GM19328 (cell line): ENCODE measurements at regions not wholly inside any gene's neighbourhood (a gene's known extent, or its start where the extent isn't known, plus 50 kb on each side); places are given as distances from the start of the nearest gene placed in this dataset.

Source experiments
- ATAC-seq: cut with Tn5 transposase; IDR thresholded peaks from one replicate; pipeline ENCODE4 v1.9.1; 2021; ENCODE audit warnings: mild to moderate bottlenecking, moderate library complexity; ENCODE audit not compliant: unreplicated experiment

DNA sequence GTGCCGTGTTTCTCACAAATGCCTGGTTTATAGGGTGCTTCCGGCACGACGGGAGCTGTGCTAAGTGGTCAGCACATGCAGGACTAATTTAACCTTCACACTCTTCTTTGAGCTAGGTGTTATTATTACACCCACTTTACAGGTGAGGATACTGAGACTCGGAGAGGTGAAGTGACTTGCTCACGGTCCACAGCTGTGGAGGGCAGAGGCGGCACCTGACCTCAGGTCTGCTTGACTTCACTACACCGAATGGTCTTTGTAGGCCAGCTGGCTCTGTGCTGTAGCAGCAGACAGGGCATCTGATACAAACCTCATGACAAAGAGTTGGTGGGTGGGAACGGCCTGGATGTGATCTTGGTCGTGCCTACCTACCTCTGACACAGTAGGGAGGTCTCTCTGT, 102.0 kb upstream of the BOD1 start:
- ATAC-seq, result no peak

- ATAC-seq, result no peak
Observed at GRCh38 chr5:173719731-173720082, 103.3 kb upstream of the BOD1 start.

- ATAC-seq, result no peak
Observed at GRCh38 chr5:173720286-173720952, 104.0 kb upstream of the BOD1 start.

DNA sequence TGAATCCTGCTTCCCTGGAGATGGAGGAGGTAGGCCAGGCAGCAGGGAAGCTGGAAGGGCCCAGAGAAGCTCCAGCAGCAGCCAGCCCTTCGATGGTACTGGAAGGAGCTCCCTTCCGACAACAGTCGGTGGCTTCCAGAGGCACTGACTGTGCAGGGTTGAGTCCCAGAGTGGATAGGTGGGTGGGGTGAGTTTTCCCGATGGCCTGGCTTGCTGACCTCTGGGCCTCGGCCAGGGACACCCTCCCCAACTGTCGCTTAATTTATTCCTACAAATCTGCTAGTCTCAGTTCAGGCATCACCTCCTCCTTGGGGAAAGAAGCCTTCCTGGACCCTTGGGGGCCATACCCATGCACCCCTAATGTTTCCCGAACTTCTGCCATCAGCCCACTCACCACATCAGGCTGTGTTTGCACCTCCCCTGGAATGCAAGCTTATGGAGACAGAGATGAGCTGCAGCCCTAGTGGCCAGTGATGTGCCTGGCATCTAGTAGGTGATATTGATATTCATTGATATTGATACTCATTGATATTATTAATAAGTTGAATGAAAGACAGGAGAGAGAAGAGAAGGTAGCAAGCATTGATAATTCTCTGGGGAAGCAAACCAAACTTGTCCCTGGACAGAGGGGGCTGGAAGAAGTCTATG, 104.6 kb upstream of the BOD1 start:
- no peak for ATAC-seq

DNA sequence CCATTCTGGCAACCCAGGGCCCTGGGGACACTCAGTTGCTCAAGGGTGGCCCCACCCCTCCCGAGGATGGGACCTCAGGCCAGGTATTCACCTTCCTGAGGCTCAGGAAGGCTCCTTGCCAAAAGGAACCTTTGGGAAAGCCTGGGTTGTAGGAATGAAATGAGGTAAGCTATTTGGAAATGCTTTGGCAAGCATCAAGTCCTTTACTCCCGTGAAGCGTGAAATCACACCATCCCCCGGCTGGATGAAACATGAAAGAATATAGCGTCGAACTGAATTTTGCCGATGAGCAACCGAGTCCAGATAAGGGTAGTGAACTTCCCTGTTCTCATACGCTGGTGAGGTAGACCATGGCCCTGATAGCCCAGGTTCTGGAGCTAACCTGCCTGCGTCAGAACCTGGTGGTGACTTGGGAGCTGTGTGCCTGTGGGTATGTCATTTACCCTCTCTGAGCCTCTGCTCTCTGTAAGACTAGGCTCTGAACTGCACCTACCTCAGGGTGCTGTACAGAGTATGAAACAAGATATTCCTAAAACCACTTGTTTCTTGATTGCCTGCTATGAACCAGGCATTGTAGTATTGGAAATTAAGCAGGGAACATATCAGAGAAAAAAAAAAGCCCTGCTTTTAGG, 105.3 kb upstream of the BOD1 start:
- no peak for ATAC-seq

DNA sequence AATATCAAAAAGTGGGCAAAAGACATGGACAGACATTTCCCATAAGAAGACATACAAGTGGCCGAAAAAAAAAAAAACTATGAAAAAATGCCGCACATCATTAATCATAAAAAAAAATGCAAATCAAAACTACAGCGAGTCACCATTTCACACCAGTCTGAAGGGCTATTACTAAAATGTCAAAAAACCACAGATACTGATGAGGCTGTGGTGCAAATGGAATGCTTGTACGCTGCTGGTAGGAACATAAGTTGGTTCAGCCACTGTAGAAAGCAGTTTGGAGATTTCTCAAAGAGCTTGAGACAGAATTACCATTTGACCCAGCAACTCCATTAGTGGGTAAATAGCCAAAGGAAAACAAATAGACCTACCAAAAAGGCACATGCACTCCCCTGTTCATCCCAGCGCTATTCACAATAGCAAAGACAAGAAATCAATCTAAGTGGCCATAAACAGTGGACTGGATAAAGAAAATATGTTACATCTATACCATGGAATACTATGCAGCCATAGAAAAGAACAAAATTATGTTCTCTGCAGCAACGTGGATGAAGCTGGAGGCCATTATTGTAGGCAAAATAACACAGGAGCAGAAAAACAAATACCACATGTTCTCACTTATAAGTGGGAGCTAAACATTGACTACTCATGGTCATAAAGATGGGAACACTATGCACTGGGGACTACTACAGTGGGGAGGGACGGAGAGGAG, 110.6 kb upstream of the BOD1 start:
- ATAC-seq, result no peak

- no peak for ATAC-seq
Observed at GRCh38 chr5:173727839-173728778, 111.7 kb upstream of the BOD1 start.

DNA sequence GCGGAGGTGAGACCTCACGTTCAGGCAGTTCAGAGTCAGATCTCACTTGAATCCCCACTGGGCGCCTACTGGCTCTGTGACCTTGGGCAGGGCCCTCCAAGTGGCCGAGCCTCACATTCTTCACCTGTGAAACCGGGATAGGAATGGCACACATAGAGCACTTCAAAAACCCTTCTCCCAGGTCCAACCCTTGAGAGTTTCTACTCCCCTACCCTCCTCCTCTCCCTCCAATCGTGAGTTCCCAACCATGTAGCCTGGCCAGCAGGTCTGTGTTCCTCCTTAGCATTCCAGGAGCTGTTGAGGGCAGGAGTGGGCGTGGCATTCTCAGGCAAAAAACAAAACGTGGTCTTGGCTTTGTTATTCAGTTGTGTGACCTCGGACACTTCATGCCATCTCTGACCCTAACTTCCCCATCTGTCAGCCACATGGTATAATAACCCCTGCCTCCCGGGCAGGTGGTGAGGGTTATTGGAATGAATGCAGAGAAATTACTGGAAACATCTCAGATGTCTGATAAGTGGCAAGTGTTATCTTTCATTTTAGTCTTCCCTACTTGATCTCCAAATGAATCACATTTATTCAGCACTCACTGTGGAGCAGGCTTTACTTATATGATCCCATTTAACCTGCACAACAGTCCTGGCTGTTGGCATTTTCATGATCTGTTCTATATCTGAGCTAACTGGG, 112.8 kb upstream of the BOD1 start:
- no peak for ATAC-seq

- ATAC-seq, result no peak
Observed at GRCh38 chr5:173730632-173731298, 114.3 kb upstream of the BOD1 start.

DNA sequence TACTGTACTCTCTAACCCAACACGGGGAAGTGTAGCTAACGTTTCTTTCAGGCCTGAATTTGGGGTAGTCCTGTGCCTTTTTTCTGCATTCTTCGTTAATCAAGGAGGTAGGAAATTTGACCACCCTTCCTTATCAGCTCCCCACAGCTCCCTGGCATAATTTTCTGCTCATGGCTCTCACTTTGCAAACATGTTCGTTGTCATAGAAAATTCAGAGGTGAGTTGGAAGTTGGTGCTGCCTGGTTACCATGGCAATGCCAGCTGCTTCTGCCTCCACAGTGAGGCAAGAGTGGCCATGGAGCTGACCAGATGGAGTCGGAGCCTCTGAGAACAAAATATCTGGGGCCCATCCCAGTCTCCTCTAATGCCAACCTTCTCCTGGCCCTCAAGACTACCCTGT, 116.6 kb upstream of the BOD1 start:
- ATAC-seq, result no peak

- ATAC-seq, result no peak
Observed at GRCh38 chr5:173733425-173733824, 117.0 kb upstream of the BOD1 start.

GRCh38 chr5:173733831-173734501, 117.5 kb upstream of the BOD1 start:
- peak; percentile 48 for ATAC-seq

DNA sequence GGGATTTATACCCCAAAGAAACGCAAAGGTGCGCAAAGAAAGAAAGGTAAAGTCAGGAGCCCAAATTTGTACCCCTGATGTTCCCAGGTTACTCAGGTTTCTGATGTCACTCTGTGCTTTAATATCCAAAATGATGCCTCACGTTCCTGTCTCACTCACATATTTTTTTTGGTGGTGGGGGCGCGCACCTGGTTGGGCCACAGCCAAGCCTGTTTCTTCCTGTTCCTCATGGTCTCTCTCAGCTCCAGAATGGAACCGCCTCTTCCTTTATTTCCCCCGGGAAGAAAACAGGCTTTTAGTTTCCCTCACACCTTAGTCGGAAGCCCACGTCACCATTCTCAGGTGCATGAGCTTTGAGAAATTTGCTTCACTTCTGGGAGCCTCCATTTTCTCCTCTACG, 118.3 kb upstream of the BOD1 start:
- no peak for ATAC-seq

- ATAC-seq, result no peak
Observed at GRCh38 chr5:173735184-173735583, 118.7 kb upstream of the BOD1 start.

GRCh38 chr5:173735691-173736090, 119.2 kb upstream of the BOD1 start:
- ATAC-seq, result no peak

DNA sequence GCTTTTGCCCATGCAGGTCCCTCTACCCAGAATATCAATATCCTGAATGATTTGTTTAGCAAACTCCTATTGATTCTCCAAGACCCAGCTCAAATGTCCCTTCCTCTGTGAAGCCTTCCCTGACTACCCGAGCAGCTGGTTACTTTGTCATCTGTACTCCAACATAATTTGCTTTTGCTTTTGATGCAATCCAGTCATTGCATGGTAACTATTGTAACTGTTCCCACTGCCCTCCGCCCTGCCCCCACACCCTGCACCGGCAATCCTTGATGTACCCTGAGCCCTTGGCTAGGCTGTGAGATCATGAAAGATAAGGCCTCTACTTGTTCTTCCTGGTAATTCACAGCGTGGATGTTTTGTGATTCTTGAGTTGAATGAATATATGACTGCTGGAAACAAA, 119.9 kb upstream of the BOD1 start:
- no peak for ATAC-seq

DNA sequence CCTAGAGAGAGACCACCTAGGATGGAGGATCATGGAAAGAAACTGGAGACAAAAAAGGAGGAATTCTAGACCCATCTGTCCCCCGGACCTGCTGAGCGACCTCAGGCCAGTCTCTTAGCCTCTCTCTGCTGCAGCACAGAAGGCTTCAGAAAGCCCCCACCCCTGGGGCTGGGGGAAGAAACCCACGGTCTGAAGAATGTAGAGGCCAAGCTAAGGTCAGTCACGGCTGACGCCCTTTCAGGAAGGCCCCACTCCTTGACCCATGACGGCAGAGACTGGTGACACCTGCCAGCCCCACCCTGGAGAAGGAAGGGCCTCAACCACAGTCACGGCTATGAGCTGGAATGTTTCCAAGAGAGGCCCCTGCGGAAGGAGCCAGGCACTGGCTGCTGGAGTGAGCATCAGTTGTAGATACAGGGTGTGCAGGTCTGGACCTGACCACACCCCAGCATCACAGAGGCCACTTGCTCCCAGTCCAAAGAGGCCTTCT, 120.5 kb upstream of the BOD1 start:
- peak; percentile 63 for ATAC-seq

DNA sequence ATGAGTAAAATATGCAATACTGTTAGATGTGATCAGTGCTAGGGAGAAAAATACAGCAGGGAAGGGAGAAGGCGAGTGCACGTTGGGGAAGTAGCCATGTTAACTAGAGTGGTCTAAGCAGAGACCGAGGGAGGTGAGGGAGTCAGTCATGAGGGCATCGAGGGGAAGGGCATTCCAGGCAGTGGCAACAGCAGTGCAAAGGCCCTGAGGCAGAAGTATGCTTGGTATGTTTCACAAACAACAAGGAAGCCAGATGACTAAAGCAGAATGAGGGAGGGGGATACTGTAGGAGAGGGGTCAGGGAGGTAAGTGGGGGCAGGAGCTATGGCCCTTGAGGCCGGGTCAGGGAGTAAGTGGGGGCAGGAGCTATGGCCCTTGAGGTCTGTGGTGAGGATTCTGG, 123.3 kb upstream of the BOD1 start:
- ATAC-seq, result no peak

GRCh38 chr5:173740400-173740799, 124.0 kb upstream of the BOD1 start:
- ATAC-seq, result no peak
